HL-60 (cell line): ENCODE measurements at regions not wholly inside any gene's neighbourhood (a gene's known extent, or its start where the extent isn't known, plus 50 kb on each side); places are given as distances from the start of the nearest gene placed in this dataset.

Experiments used
- DNase-seq, 2 experiments: peaks; one replicate each; pipeline ENCODE4 v3.0.0-alpha.2; 2010 to 2020; ENCODE audit warnings: low read depth in 1 of 2, low spot score in 1 of 2
- H3K27ac ChIP-seq: fragments of 250-450 bp; sonication (Bioruptor Pico); replicated peaks from 2 replicates; pipeline ENCODE4 v1.5.1; 2020; ENCODE audit warnings: mild to moderate bottlenecking, moderate library complexity
- H3K27me3 ChIP-seq: fragments of 250-450 bp; sonication (Bioruptor Pico); 2 replicates; pipeline ENCODE4 v1.5.1; 2021; ENCODE audit warnings: mild to moderate bottlenecking, moderate library complexity; ENCODE audit not compliant: insufficient read depth, poor library complexity, severe bottlenecking
- H3K4me3 ChIP-seq: replicated peaks from 2 replicates; pipeline ENCODE4 v1.5.1; 2011; ENCODE audit warnings: mild to moderate bottlenecking, control low read depth, low read length; ENCODE audit not compliant: insufficient read depth
- GABPA ChIP-seq: IDR thresholded peaks from 2 replicates; pipeline ENCODE4 v1.6.1; 2012; ENCODE audit warnings: low read depth
- POLR2AphosphoS5 ChIP-seq: IDR thresholded peaks from 2 replicates; pipeline ENCODE4 v1.6.1; 2012; ENCODE audit warnings: low read depth
- SPI1 ChIP-seq: IDR thresholded peaks from 2 replicates; pipeline ENCODE4 v1.6.1; 2012; ENCODE audit warnings: low read depth, mild to moderate bottlenecking, borderline replicate concordance
- TF ChIP-seq, protein P1 (sequence below): IDR thresholded peaks from 2 replicates; pipeline ENCODE4 v1.6.1; 2012; ENCODE audit warnings: low read depth; ENCODE audit not compliant: insufficient replicate concordance
- TF ChIP-seq, protein P2 (sequence below): IDR thresholded peaks from one replicate; pipeline ENCODE4 v1.5.1; 2011; ENCODE audit warnings: low read length, control low read depth, inconsistent platforms; ENCODE audit not compliant: insufficient read depth

DNA sequence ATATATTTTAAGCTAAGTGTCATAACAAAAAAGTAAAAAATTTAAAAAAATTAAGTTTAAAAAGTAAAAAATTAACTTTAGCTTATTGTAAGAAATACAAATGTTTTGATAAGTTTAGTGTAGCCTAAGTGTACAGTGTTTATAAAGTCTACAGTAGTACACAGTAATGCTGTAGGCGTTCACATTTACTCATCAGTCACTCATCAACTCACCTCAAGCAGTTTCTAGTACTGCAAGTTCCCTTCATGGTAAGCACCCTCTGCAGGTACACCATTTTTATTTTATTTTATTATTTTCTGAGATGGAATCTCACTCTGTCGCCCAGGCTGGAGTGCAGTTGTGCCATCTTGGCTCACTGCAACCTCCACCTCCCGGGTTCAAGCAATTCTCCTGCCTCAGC lies 316.0 kb downstream of the FGFR2 start:
- no peak overlapping the region for H3K27ac ChIP-seq
- H3K4me3 ChIP-seq: no peak overlapping the region
- DNase-seq: no peak
- TF ChIP-seq, protein P1, sequence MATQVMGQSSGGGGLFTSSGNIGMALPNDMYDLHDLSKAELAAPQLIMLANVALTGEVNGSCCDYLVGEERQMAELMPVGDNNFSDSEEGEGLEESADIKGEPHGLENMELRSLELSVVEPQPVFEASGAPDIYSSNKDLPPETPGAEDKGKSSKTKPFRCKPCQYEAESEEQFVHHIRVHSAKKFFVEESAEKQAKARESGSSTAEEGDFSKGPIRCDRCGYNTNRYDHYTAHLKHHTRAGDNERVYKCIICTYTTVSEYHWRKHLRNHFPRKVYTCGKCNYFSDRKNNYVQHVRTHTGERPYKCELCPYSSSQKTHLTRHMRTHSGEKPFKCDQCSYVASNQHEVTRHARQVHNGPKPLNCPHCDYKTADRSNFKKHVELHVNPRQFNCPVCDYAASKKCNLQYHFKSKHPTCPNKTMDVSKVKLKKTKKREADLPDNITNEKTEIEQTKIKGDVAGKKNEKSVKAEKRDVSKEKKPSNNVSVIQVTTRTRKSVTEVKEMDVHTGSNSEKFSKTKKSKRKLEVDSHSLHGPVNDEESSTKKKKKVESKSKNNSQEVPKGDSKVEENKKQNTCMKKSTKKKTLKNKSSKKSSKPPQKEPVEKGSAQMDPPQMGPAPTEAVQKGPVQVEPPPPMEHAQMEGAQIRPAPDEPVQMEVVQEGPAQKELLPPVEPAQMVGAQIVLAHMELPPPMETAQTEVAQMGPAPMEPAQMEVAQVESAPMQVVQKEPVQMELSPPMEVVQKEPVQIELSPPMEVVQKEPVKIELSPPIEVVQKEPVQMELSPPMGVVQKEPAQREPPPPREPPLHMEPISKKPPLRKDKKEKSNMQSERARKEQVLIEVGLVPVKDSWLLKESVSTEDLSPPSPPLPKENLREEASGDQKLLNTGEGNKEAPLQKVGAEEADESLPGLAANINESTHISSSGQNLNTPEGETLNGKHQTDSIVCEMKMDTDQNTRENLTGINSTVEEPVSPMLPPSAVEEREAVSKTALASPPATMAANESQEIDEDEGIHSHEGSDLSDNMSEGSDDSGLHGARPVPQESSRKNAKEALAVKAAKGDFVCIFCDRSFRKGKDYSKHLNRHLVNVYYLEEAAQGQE: no peak
- TF ChIP-seq POLR2AphosphoS5 (no peak), SPI1 (no peak), GABPA (no peak)
- TF ChIP-seq, protein P2, sequence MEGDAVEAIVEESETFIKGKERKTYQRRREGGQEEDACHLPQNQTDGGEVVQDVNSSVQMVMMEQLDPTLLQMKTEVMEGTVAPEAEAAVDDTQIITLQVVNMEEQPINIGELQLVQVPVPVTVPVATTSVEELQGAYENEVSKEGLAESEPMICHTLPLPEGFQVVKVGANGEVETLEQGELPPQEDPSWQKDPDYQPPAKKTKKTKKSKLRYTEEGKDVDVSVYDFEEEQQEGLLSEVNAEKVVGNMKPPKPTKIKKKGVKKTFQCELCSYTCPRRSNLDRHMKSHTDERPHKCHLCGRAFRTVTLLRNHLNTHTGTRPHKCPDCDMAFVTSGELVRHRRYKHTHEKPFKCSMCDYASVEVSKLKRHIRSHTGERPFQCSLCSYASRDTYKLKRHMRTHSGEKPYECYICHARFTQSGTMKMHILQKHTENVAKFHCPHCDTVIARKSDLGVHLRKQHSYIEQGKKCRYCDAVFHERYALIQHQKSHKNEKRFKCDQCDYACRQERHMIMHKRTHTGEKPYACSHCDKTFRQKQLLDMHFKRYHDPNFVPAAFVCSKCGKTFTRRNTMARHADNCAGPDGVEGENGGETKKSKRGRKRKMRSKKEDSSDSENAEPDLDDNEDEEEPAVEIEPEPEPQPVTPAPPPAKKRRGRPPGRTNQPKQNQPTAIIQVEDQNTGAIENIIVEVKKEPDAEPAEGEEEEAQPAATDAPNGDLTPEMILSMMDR: no peak
- H3K27me3 ChIP-seq: no peaks in the 10 kb centered on the region

DNA sequence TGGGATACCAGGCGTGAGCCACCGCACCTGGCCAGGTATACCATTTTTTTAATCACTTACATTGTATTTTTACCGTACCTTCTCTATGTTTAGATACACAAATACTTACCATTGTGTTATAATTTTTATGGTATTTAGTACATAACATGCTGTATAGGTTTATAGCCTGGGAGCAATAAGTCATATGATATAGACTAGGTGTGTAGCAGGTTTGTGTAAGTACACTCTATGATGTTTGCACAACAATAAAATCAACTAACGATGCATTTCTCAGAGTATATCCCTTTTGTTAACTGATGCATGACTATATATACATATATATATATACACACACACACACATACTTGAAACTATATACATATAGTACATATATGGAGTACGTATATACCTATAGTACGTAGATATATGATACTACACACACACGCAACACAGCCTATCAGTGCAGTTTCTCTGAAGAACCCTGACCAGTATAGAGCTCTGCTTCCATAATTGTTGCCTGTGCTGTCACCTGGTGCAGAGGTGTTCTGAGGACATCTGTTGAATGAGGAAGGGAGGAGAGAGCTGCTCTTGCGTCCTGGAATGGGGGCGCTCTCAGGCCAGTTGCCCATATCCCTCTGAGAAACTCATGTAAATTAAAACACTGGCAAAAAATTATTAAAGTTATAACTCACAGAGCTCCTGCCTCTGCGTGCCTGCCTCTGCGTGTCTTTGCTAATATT lies 315.3 kb downstream of the FGFR2 start:
- TF ChIP-seq POLR2AphosphoS5: no peak
- TF ChIP-seq, protein P1: no peak
- TF ChIP-seq SPI1: no peak
- no peak for TF ChIP-seq GABPA
- TF ChIP-seq, protein P2: no peak

DNA sequence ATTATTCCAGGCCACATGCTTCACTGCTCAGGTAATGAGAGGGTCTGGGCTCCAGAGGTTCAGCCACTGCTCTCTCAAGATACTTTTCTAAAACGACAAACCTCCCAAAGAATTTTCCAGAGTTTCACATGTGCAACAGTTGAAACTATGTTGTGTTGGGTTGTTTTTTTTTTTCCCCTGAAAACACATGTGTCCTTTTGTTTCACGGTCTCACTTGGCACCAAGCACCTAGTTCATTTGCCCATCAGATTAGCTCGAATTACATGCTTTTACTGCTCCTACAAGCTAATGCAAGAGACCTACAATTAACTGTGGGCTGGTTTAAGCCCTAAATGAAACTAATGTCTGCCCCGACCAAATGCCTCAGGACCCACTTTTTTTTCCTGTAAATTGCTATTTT lies 313.3 kb downstream of the FGFR2 start:
- DNase-seq: no peak
- no peaks in the 10 kb centered on the region for H3K27me3 ChIP-seq

More for the DNA sequence above, 315.3 kb downstream of the FGFR2 start:
- Histone ChIP-seq H3K4me3 (no peak overlapping the region), H3K27me3 (no peaks in the 10 kb centered on the region), H3K27ac (no peak overlapping the region)
- DNase-seq: no peak

More for the DNA sequence above, 313.3 kb downstream of the FGFR2 start:
- Histone ChIP-seq H3K4me3 (no peak overlapping the region), H3K27ac (no peak overlapping the region)
- TF ChIP-seq, protein P2: no peak
- TF ChIP-seq GABPA (no peak), SPI1 (no peak), POLR2AphosphoS5 (no peak)
- TF ChIP-seq, protein P1: no peak
